Caco-2 (cell line): ENCODE measurements at regions not wholly inside any gene's neighbourhood (a gene's known extent, or its start where the extent isn't known, plus 50 kb on each side); places are given as distances from the start of the nearest gene placed in this dataset.

ENCODE experiments used
- BruUV-seq: library from RNA; stranded (reverse); fragments of 400-500 nt; replicated peaks from 2 replicates; lab custom pipeline; 2021; lab: Mats Ljungman, UMichigan
- CTCF ChIA-PET: fragments of 300-600 bp; sonication (Branson Sonifier 250); formaldehyde crosslinking; loops from one replicate; lab custom pipeline; 2022; ENCODE audit warnings: antibody characterized with exemption; lab: Charles Lee
- POLR2A ChIA-PET: fragments of 300-600 bp; sonication (Branson Sonifier 250); formaldehyde crosslinking; loops from one replicate; lab custom pipeline; 2022; ENCODE audit warnings: antibody characterized with exemption; lab: Charles Lee
- DNase-seq, 2 experiments: peaks; one replicate each; pipeline versions ENCODE4 v3.0.0 to v3.0.0-alpha.2; 2020 to 2022
- H3K27me3 ChIP-seq: replicated peaks from 2 replicates; pipeline ENCODE4 v1.6.0; 2011; ENCODE audit warnings: low read length; ENCODE audit not compliant: control insufficient read depth, insufficient read depth
- H3K36me3 ChIP-seq: 2 replicates; pipeline ENCODE4 v1.5.1; 2011; ENCODE audit warnings: low read length; ENCODE audit not compliant: control insufficient read depth, insufficient read depth
- H3K4me1 ChIP-seq: fragments of 250-450 bp; sonication (Bioruptor Pico); 2 replicates; pipeline ENCODE4 v1.5.1; 2020; ENCODE audit warnings: mild to moderate bottlenecking
- H3K4me3 ChIP-seq: 2 replicates; pipeline ENCODE4 v1.5.1; 2011; ENCODE audit warnings: low read depth, mild to moderate bottlenecking, control low read depth, low read length
- H3K9me3 ChIP-seq: fragments of 250-450 bp; sonication (Bioruptor Pico); 2 replicates; pipeline ENCODE4 v1.5.1; 2020; ENCODE audit warnings: mild to moderate bottlenecking, moderate library complexity
- H3K27ac Mint-ChIP-seq: one replicate; pipeline ENCODE4 v1.8.0; 2022; ENCODE audit warnings: mixed read lengths; ENCODE audit not compliant: unreplicated experiment
- H3K27me3 Mint-ChIP-seq: one replicate; pipeline ENCODE4 v1.8.0; 2022; ENCODE audit warnings: mixed read lengths; ENCODE audit not compliant: insufficient read depth, unreplicated experiment
- H3K36me3 Mint-ChIP-seq: one replicate; pipeline ENCODE4 v1.8.0; 2022; ENCODE audit warnings: mild to moderate bottlenecking, mixed read lengths; ENCODE audit not compliant: insufficient read depth, unreplicated experiment
- H3K4me1 Mint-ChIP-seq: one replicate; pipeline ENCODE4 v1.8.0; 2022; ENCODE audit warnings: low read depth, mixed read lengths; ENCODE audit not compliant: unreplicated experiment
- H3K4me3 Mint-ChIP-seq: one replicate; pipeline ENCODE4 v1.8.0; 2022; ENCODE audit warnings: mild to moderate bottlenecking, moderate library complexity, mixed read lengths; ENCODE audit not compliant: unreplicated experiment
- H3K9me3 Mint-ChIP-seq: one replicate; pipeline ENCODE4 v1.8.0; 2022; ENCODE audit warnings: mixed read lengths; ENCODE audit not compliant: unreplicated experiment
- CTCF ChIP-seq, 2 experiments: fragments of 200-600 bp in 1 of 2; IDR thresholded peaks; 1 replicate in 1 of 2; 2 replicates in 1 of 2; pipeline versions ENCODE4 v1.5.1 to v1.8.0; 2011 to 2022; ENCODE audit warnings: antibody characterized with exemption in 1 of 2, control low read depth in 1 of 2, inconsistent platforms in 1 of 2, low read depth in 1 of 2, low read length in 1 of 2, mild to moderate bottlenecking in 1 of 2, moderate library complexity in 1 of 2; ENCODE audit not compliant: insufficient read depth in 1 of 2, severe bottlenecking in 1 of 2, unreplicated experiment in 1 of 2
- intact Hi-C: fragments of 100-400 bp; cut with micrococcal nuclease; formaldehyde crosslinking; loops from one replicate; pipeline ENCODE4 v1.10.0; 2022; ENCODE audit not compliant: unreplicated experiment

DNA sequence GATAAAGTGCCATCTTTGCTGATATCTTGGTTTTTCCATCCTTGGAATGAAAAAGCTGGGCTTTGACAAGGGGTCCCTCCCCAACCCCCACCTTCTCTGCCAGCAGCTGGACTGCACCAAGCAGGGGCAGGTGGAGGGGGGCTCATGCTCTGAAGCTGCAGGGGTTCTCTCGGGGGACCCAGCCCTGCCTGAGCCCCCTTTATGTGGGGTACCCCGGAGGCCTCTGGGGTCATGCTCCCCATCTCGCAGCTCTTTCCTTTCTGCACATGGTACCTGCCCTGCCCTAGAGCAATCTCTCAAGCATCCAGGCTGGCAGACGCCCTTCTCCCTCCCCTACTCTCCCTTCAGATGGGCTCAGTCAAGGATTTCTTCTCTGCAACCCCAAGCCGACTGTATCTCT lies 146.7 kb upstream of the PTPN1 start:
- Histone ChIP-seq H3K36me3 (no peaks in the 10 kb centered on the region), H3K27me3 (no peaks in the 10 kb centered on the region), H3K4me3 (no peak overlapping the region), H3K4me1 (peaks cover 26% of the 10 kb centered on the region), H3K9me3 (no peaks in the 10 kb centered on the region; the same call in 1 of the 2 replicates)
- Mint-ChIP-seq H3K4me1 (peaks cover 29% of the 10 kb centered on the region), H3K36me3 (no peaks in the 10 kb centered on the region), H3K4me3 (no peak overlapping the region), H3K9me3 (no peaks in the 10 kb centered on the region), H3K27ac (no peak overlapping the region), H3K27me3 (no peaks in the 10 kb centered on the region)
- CTCF ChIA-PET, result interaction anchor here (0.6 to 0.7 kb wide), 2 partner anchors 99 to 183 kb away, joined by 3 read pairs; no protein-coding TSS in a partner anchor
- DNase-seq, result no peak
- POLR2A ChIA-PET, result no interaction called here
- BruUV-seq, result no TSS peak
- intact Hi-C loops, result no loop called here
- TF ChIP-seq CTCF (IDR thresholded peaks at IDR 0.05; ENCODE audit: insufficient read depth in 1 of 2, low read depth in 1 of 2, low read length in 1 of 2, severe bottlenecking in 1 of 2, unreplicated experiment in 1 of 2), result no peak

GRCh38 chr20:50364542-50364941 lies 145.6 kb upstream of the PTPN1 start:
- H3K36me3 Mint-ChIP-seq, result no peaks in the 10 kb centered on the region
- TF ChIP-seq CTCF (IDR thresholded peaks at IDR 0.05; ENCODE audit: insufficient read depth in 1 of 2, low read depth in 1 of 2, low read length in 1 of 2, severe bottlenecking in 1 of 2, unreplicated experiment in 1 of 2), result no peak
- no peak for DNase-seq
- ChIA-PET CTCF (no interaction called here), POLR2A (no interaction called here)
- no peaks in the 10 kb centered on the region; the same call in 1 of the 2 replicates for H3K9me3 ChIP-seq
- H3K36me3 ChIP-seq, result no peaks in the 10 kb centered on the region
- no peak overlapping the region for H3K4me3 Mint-ChIP-seq
- H3K4me3 ChIP-seq, result no peak overlapping the region
- H3K27ac Mint-ChIP-seq, result no peak overlapping the region
- BruUV-seq, result no TSS peak
- H3K9me3 Mint-ChIP-seq, result no peaks in the 10 kb centered on the region
- H3K27me3 ChIP-seq, result no peaks in the 10 kb centered on the region
- H3K4me1 ChIP-seq, result peaks cover 32% of the 10 kb centered on the region
- peaks cover 26% of the 10 kb centered on the region for H3K4me1 Mint-ChIP-seq
- intact Hi-C loops, result no loop called here
- H3K27me3 Mint-ChIP-seq, result no peaks in the 10 kb centered on the region

DNA sequence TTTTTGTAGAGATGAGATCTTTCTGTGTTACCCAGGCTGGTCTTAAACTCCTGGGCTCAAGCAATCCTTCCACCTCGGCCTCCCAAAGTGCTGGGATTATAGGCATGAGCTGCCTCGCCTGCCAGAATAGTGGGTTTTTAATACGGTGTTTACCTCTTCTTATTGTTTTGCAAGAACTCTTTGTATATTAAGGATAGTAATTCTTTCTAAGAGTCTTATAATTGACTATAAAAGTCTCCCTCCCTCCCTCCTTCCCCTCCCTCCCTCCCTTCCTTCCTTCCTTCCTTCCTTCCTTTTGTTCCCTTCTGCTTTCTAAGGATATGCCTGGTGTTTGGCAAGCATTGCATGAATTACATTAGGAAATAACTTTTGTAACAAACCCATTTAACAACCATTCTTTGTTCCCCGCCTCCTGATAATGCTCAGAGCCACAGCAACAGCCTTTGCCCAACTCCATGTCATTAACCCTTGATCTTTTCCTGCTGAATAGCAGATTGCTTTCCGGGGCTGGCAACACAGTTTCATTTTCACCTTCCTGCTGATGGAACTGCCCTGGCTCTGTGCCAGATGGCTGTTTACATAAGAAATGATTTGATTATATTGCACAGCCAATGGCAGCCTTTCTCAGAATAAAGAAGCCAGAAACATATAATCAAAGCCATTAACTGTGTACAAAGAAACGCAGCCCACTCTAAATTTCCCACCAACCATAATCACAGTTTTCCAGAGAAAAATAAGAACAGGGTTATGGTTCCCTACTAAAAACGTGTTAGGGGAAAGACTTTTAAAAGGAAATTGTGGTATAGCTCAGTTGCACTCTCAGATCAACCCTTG lies 143.7 kb upstream of the PTPN1 start:
- Mint-ChIP-seq H3K36me3 (no peaks in the 10 kb centered on the region), H3K27me3 (no peaks in the 10 kb centered on the region), H3K4me1 (peaks cover 24% of the 10 kb centered on the region), H3K9me3 (no peaks in the 10 kb centered on the region), H3K4me3 (no peak overlapping the region), H3K27ac (peak overlapping the region; percentile 2)
- Histone ChIP-seq H3K36me3 (no peaks in the 10 kb centered on the region), H3K4me3 (no peak overlapping the region), H3K4me1 (peaks cover 20% of the 10 kb centered on the region), H3K9me3 (no peaks in the 10 kb centered on the region; the same call in 1 of the 2 replicates), H3K27me3 (no peaks in the 10 kb centered on the region)
- ChIA-PET POLR2A (interaction anchor here (0.6 kb wide), 1 partner anchor 8 kb away, joined by 4 read pairs; no protein-coding TSS in a partner anchor), CTCF (interaction anchor here (0.6 kb wide), 1 partner anchor 20 kb away, joined by 6 read pairs; no protein-coding TSS in a partner anchor)
- no peak for TF ChIP-seq CTCF (IDR thresholded peaks at IDR 0.05; ENCODE audit: insufficient read depth in 1 of 2, low read depth in 1 of 2, low read length in 1 of 2, severe bottlenecking in 1 of 2, unreplicated experiment in 1 of 2)
- DNase-seq, result peak; percentile 66 to 93
- intact Hi-C loops, result loop anchor here (5.0 kb wide), 1 partner anchor 51 kb away; no protein-coding TSS in a partner anchor
- no TSS peak for BruUV-seq
